ENCODE measurements at regions not wholly inside any gene's neighbourhood (a gene's known extent, or its start where the extent isn't known, plus 50 kb on each side); places are given as distances from the start of the nearest gene placed in this dataset.

GRCh38 chr2:15795426-15795825, 144.9 kb upstream of the MYCN start:
- DNase-seq (ENCODE audit: low spot score) = no peak

- no peak for DNase-seq (ENCODE audit: low spot score)
These were observed 144.0 kb upstream of the MYCN start for GRCh38 chr2:15796167-15796942.

- no peak for DNase-seq (ENCODE audit: low spot score)
These were observed 143.0 kb upstream of the MYCN start for GRCh38 chr2:15797231-15797938.

GRCh38 chr2:15797939-15798281, 142.4 kb upstream of the MYCN start:
- DNase-seq (ENCODE audit: low spot score) = no peak

GRCh38 chr2:15798701-15799431, 141.5 kb upstream of the MYCN start:
- no peak for DNase-seq (ENCODE audit: low spot score)

GRCh38 chr2:15799432-15799827, 140.9 kb upstream of the MYCN start:
- DNase-seq (ENCODE audit: low spot score) = no peak

GRCh38 chr2:15800495-15801329, 139.6 kb upstream of the MYCN start:
- DNase-seq (ENCODE audit: low spot score) = no peak

- no peak for DNase-seq (ENCODE audit: low spot score)
These were observed 138.9 kb upstream of the MYCN start for GRCh38 chr2:15801439-15801838.

GRCh38 chr2:15801904-15802303, 138.4 kb upstream of the MYCN start:
- DNase-seq (ENCODE audit: low spot score) = no peak

- no peak for DNase-seq (ENCODE audit: low spot score)
These were observed 137.4 kb upstream of the MYCN start for GRCh38 chr2:15802657-15803542.

- DNase-seq (ENCODE audit: low spot score) = no peak
These were observed 136.7 kb upstream of the MYCN start for GRCh38 chr2:15803543-15804245.

- no peak for DNase-seq (ENCODE audit: low spot score)
These were observed 136.1 kb upstream of the MYCN start for GRCh38 chr2:15804246-15804619.

GRCh38 chr2:15804691-15805090, 135.7 kb upstream of the MYCN start:
- no peak for DNase-seq (ENCODE audit: low spot score)

- DNase-seq (ENCODE audit: low spot score) = no peak
These were observed 135.1 kb upstream of the MYCN start for GRCh38 chr2:15805206-15805605.

- no peak for DNase-seq (ENCODE audit: low spot score)
These were observed 134.6 kb upstream of the MYCN start for GRCh38 chr2:15805772-15806171.

GRCh38 chr2:15806801-15807417, 133.4 kb upstream of the MYCN start:
- DNase-seq (ENCODE audit: low spot score) = no peak

GRCh38 chr2:15807418-15808203, 132.7 kb upstream of the MYCN start:
- no peak for DNase-seq (ENCODE audit: low spot score)

GRCh38 chr2:15808204-15808910, 132.0 kb upstream of the MYCN start:
- no peak for DNase-seq (ENCODE audit: low spot score)

- DNase-seq (ENCODE audit: low spot score) = no peak
These were observed 131.4 kb upstream of the MYCN start for GRCh38 chr2:15808944-15809343.
